GM18951 (cell line): ENCODE measurements at regions not wholly inside any gene's neighbourhood (a gene's known extent, or its start where the extent isn't known, plus 50 kb on each side); places are given as distances from the start of the nearest gene placed in this dataset.

Source experiments
- POLR2A ChIP-seq: IDR thresholded peaks from 4 replicates; pipeline ENCODE4 v1.6.1; 2011; ENCODE audit warnings: mild to moderate bottlenecking; ENCODE audit not compliant: insufficient read length, insufficient read depth; ENCODE audit errors: extremely low read depth
- in situ Hi-C: fragments of 300-500 bp; cut with MboI; formaldehyde crosslinking; loops from one replicate; pipeline ENCODE4 v1.12.0; 2022; ENCODE audit warnings: low sequenced_read_pairs, mixed read lengths, inconsistent platforms; ENCODE audit not compliant: unreplicated experiment

DNA sequence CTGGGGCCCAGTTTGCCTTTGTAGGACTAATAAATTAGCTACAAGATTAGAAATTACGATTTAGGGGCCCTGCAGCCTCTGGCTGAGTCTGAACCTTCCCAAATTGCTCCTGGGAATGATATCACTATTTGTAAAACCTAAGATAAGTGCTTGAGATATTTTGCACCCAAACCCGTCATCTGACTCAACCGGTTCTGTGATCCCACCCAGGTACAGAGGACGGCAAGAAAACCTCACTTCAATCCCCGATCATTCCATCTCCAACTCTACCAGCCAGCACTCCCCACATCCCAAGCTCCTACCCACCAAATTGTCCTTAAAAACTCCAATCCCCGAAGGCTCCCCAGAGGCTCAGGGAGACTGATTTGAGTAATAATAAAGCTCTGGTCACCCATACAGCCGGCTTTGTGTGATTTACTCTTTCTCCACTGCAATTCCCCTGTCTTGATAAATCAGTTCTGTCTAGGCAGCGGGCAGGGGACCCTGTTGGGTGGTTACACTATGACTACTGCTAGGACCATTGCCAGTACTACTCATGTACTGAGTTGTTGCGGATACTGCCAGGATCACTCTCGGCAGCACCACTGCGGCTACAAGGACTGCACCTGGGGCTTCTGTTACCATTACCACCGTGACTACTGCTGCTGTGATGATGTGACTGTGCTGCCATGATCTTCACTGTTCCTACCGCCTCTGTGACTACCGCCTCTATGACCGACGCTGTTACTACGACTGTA is 73.1 kb downstream of the IRF8 start:
- no peak for TF ChIP-seq POLR2A
- in situ Hi-C loops = no loop called here

DNA sequence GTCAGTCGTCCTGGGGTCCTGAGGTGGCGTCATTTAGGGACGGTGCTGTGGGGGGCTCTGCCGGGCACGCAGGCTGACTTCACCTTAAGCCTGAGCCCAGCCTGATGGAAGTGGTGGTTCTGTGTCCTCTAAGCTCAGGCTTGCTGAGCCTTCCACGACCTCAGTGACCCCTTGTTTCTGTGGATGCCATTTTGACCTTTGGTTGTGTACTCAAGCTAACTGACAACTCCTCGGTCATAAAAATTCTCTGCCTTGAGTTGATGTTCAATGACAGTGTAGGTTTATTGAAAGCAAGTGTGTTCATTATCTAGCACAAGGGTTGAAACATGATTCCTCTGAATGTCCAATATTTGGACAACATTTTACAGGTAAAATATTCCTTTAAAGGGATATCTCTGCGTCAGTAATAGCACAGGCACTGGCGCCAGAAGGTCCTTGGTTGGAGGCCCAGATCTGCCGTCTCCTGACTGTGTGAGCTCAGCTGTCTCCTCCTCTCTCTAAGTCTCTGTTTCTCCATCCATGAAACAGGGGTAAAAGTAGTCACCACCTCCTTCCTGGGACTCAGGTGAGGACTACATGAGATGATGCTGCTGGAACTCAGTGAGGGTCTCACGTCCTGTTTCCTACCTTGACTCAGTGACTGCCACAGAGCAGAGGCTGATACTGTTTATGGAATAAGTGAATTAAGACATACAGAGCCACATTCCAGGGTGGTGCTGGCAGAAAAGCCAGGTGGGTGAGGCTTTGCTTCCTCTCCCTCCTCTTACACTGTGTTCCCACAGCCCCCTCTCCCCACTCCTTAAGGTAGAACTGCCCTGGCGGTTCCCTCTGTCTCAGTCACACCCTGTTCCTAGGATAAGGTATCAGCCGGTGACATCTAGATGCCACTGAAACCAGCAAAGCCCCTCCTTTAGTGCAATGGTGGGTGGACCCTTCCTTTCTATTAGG is 75.7 kb downstream of the IRF8 start:
- TF ChIP-seq POLR2A = no peak

DNA sequence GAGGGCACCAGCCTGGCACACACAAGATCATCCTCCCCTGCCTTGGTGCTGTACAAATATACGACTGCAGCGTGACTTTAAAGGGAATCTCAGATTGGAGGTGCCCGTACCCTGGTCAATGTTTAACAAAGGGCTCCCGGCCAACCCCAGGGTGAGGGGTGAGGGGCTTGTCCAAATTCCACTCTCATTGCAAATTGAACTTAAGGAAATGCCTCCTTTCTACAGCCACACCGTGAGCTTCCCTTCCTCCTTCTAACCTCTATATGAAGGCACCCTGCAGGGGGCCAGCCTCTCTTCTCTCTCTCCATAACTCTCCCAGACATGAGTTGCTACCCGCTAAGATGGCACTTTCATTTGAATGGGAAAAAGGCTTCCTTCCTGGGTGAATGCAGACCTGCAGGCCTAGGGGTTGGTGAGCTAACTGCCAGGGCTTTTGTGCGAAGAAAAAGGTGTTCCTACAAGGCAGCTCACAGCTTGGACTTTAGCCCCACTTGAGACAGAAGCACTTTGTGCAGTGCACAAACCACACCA is 76.6 kb downstream of the IRF8 start:
- in situ Hi-C loops = no loop called here
- no peak for TF ChIP-seq POLR2A

More for the DNA sequence above, 75.7 kb downstream of the IRF8 start:
- in situ Hi-C loops = no loop called here

DNA sequence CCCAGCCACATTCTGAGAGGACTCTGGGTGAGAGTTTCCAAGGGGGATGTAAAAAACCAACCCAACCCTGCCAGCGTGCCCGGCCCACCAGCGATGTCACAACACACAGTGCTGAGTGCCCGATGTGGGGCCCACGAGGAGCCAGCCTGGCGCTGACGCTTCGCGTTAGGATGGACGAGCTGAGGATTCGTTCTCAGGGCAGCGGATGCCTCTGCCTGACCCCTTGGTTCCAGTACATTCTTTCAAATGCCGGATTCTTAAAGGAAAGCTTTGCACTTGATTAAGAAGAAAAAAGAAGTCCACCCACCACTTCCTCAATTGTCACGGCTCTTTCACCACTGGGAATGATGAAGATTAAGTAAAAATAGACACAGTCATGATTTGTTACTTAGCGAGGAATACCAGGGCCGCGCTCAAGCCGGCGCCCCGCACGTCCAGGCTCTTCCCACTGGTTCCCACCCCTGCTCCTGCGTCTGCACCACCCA is 79.4 kb downstream of the IRF8 start:
- TF ChIP-seq POLR2A = no peak
- in situ Hi-C loops = no loop called here

DNA sequence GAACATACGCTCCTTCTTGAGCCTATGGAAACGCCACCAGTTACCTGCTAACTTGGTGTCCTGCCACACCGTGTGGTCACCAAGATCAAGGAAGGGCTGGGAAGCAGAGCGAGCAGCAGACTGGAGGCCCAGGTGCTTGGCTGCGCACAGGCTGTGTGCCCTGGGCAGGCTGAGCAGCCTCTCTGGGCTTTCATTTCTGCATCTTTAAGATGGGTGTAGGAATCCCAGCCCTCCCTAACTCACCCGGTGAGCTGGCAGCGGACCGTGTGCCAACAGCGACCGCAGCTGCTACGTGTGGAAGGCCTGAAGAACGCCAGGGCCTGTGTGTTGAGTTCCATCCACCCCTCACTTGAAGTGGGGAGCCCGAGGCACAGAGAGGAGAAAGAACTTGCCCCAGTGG is 80.0 kb downstream of the IRF8 start:
- TF ChIP-seq POLR2A = no peak
- in situ Hi-C loops = no loop called here

DNA sequence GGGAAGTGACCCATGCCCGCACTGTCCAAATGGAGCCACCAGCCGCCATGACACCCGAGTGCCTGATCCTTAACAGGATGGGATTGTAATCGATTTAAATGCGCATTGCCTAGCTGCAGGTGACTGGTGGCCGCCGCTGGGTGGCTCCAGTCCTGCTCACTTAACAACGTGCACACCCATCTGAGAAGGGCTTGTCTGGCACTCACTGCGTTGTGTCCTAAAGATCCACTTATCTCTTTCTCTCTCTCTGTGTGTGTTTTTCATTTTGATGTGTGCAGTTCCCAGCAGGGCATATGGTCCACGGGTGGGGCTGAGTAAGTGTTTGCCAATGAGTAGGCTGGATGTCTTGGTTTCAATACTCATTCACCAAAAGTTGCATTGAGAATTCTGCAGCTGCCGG is 80.6 kb downstream of the IRF8 start:
- TF ChIP-seq POLR2A = no peak
- in situ Hi-C loops = no loop called here

DNA sequence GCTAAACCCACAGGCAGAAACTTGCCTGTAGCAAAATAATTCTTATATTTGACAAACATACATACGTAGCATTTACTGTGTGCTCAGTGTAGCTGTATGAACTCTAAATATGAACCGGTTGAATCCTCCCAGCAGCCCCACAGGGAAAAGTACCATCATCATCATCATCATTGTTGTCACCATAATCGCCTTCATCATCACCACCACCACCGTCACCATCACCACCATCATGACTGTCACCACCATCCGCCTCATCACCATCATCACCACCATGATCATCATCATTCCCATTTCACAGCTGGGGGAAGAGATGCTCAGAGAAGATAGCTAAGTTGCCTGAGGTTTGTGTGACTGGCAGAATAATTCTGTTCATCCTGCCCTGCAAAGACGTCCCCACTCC is 81.7 kb downstream of the IRF8 start:
- in situ Hi-C loops = no loop called here
- no peak for TF ChIP-seq POLR2A

DNA sequence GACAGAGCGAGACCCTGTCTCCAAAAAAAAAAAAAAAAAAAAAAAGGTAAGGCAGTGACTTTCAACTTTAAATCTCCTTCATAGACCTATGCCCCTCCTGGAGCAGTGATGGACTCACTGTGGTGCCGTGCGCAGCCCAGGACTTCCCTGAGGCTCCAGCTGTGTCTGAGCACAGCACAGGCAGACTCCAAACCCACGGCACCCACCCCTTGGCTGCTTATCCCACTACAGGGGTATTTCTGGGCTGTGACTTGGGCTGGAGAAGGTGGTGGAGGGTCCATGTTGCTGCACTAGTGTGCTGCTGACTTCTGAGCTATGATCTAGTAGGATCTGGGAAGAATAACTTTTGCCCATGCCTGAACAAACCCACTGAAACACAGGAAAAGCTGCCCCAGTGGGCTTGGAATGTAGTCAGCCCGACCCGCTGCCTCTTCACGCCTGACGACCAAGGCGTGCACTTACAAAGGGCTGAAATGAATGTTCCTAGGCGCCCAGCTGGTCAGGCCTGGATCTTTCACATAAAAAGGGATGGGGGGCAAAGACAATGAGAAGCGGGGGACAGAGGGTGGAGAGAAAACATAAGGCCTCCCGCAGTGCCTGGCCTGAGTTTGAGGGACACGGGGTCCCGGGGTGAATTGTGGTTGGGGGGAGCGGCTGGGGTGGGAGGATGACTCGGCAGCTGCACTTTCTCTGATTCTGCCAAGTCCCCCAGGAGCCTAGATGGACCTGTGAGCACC is 83.0 kb downstream of the IRF8 start:
- in situ Hi-C loops = no loop called here
- no peak for TF ChIP-seq POLR2A

DNA sequence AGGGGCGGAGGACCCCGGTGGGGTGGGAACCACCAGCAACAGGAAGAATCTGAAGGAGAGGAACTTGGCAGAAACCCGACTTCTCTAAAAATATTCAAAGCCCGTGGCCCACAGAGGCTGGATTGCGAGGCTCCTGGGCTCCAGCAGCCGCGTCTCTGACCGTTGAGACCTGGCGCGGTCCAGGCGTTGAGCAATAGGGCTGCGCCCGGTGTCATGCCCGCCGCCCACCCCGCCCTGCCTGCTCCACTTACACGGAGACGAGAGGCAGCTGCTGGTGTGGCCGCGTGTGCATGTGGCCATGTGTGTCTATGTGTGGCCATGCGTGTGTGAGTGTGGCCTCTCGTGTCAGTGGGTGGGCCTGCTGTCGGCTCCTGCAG is 83.6 kb downstream of the IRF8 start:
- in situ Hi-C loops = no loop called here
- TF ChIP-seq POLR2A = no peak

DNA sequence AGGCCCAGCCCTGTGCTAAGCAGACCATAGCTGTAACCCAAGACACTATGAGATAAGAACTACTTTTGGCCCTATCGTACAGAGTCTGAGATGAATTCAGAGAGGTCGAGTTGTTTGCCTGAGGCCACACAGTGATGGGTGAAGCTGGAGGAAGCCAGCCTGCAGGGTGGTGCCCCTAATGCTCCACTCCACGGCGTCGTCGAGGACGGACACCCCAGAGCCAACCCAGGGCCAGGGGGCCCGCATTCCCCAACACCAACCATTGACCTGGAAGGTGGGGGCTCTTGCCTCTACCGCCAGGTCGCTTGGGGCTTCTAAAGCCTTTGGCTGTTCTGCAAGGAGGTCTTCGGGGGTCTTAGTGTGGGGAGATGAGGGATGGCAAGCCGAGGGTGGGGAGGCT is 84.1 kb downstream of the IRF8 start:
- TF ChIP-seq POLR2A = no peak
- in situ Hi-C loops = no loop called here

DNA sequence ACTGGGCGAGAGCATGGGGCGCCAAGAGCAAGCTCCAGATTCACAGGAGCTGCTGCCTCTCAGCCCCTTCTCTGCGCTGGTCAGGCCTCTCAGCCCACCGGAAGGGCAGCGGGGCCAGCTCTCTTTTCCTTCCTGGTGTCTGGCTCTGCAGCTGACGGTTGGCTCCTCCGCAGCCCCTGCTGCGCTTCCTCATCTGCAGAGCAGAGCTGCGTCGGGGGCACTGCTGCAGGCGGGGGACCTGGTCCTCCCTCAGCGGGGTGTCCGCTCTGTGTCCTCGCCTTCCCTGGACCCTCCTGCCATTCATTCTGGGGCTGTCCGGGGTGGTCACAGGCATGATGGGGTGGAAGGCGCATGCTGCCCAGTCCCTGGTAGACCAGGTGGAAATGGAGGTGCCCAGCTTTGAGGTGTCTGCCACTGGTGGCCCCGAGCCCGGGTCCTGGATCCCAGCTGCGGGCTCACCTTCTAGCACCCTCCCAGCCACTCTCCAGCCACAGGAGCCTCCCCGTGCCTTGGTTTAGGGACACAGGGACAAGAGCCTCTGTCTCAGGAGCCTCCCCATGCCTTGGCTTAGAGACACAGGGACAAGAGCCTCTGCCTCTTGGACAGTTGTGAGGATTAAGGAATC is 84.8 kb downstream of the IRF8 start:
- in situ Hi-C loops = no loop called here
- no peak for TF ChIP-seq POLR2A

DNA sequence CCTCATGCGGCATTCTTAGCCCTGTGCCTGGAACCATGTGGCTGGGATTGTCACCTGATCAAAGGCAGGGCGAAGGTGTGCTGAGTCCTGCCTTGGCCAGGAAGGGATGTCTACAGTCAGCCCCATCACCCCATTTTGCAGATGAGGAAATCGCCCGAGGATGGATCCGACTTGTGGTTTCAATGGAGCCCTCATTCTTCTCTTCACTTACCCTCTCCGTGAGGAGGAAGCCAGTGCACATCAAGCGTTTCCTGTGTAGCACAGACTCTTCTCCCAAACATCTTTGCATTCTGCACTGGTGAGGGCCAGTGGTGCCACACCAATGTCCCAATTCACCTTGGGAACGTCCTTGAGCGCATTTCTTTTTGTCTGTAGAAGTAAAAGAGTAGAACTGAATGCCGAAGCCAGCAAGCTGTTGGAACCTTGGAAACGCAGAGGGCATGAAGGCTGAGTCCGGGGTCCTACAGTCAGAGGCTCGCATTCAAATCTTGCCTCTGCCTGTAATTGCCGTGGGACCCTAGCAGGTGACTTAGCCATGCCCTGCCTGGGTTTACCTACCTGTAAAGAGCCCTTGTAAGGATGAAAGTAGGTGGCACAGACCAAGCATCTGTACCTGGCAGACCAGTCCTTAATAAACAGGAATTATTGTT is 85.4 kb downstream of the IRF8 start:
- no peak for TF ChIP-seq POLR2A
- in situ Hi-C loops = no loop called here

DNA sequence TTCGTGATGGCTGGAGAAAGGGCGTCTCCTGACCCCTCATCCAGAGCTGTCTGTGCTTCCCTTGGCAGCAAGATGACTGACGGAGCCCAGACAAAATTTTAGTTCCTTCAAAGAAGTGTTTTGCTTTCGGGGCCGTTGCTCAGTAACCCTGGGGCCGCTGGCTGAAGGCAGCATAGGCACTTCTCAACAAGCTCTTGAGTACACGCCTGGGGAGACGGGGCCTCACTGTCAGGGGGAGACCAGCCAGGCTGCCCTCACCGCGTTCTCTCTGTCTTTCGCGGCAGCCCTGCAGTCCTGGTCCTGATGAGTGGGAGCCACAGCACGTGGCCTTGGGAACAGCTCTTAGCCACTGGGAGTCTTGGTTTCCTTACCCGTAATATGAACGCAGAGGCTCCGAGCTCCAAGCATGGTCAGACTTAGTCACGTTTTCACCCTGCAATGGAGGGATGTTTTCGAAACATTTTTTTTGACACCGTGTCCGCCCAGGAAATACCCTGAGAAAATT is 86.0 kb downstream of the IRF8 start:
- no peak for TF ChIP-seq POLR2A
- in situ Hi-C loops = no loop called here
